HepG2 (cell line): ENCODE measurements at regions not wholly inside any gene's neighbourhood (a gene's known extent, or its start where the extent isn't known, plus 50 kb on each side); places are given as distances from the start of the nearest gene placed in this dataset.

Experiments used
- ATAC-seq: fragments of 200-7000 bp; cut with Tn5 transposase; 3 replicates; pipeline ENCODE4 v1.9.1; 2020; ENCODE audit warnings: mild to moderate bottlenecking, moderate library complexity
- BruUV-seq: library from RNA; stranded (reverse); fragments of 400-500 nt; replicated peaks from 2 replicates; lab custom pipeline; 2021; lab: Mats Ljungman, UMichigan
- CTCF ChIA-PET: fragments of 300-600 bp; formaldehyde crosslinking; extraction: SDS; loops from one replicate; lab custom pipeline; 2021; ENCODE audit warnings: low total read pairs, inconsistent platforms, low intra/inter-chr PET ratio; lab: Yijun Ruan, JAX
- POLR2A ChIA-PET: fragments of 350-600 bp; sonication (Branson Sonifier 250); formaldehyde crosslinking; loops from one replicate; lab custom pipeline; 2020; ENCODE audit warnings: antibody characterized with exemption, inconsistent platforms; lab: Yijun Ruan, JAX
- DNase-seq: peaks from one replicate; pipeline ENCODE4 v3.0.0-alpha.2; 2015; ENCODE audit warnings: low spot score
- FAIRE-seq: peaks from 3 replicates; lab custom pipeline; 2011; peaks lifted over from hg19 to GRCh38; lab: Jason Lieb, UNC
- H2AFZ ChIP-seq: one replicate; pipeline ENCODE4 v1.6.1; 2011; ENCODE audit warnings: low read length, inconsistent platforms
- H3K27ac ChIP-seq: fragments of 300-600 bp; 3 replicates; pipeline ENCODE4 v1.8.0; 2011; ENCODE audit warnings: mixed run types, mild to moderate bottlenecking, mixed read lengths, low read length, inconsistent platforms; ENCODE audit not compliant: insufficient read depth; ENCODE audit errors: extremely low read length
- H3K27me3 ChIP-seq, 2 experiments: fragments of 200-600 bp in 1 of 2; 2 replicates in 1 of 2; 3 replicates in 1 of 2; pipeline versions ENCODE4 v1.6.0 to v1.8.0; 2011; ENCODE audit warnings: low read length in 2 of 2, mild to moderate bottlenecking in 2 of 2, moderate library complexity in 2 of 2, inconsistent platforms in 1 of 2; ENCODE audit not compliant: insufficient read depth in 2 of 2, control insufficient read depth in 1 of 2
- H3K36me3 ChIP-seq, 2 experiments: fragments of 200-600 bp in 1 of 2; replicated peaks in 1 of 2; 2 replicates in 1 of 2; 3 replicates in 1 of 2; pipeline versions ENCODE4 v1.5.1 to v1.8.0; 2011; ENCODE audit warnings: low read length in 2 of 2, inconsistent platforms in 1 of 2; ENCODE audit not compliant: insufficient read depth in 2 of 2, control insufficient read depth in 1 of 2
- H3K4me1 ChIP-seq: 2 replicates; pipeline ENCODE4 v1.5.1; 2012; ENCODE audit warnings: low read length, inconsistent platforms; ENCODE audit not compliant: insufficient read depth
- H3K4me2 ChIP-seq: 2 replicates; pipeline ENCODE4 v1.6.0; 2011; ENCODE audit warnings: low read depth, low read length, inconsistent platforms
- H3K4me3 ChIP-seq, 3 experiments: fragments of 200-600 bp in 1 of 3; sonication (generic), shearing (Covaris generic) in 1 of 3; replicated peaks in 1 of 3; 2 replicates each; pipeline ENCODE4 v1.5.1; 2011 to 2016; ENCODE audit warnings: low read length in 3 of 3, inconsistent platforms in 2 of 3, low read depth in 2 of 3, mild to moderate bottlenecking in 2 of 3, control low read depth in 1 of 3, mixed read lengths in 1 of 3; ENCODE audit not compliant: insufficient read depth in 1 of 3
- H3K79me2 ChIP-seq: one replicate; pipeline ENCODE4 v1.6.1; 2011; ENCODE audit warnings: low read length, inconsistent platforms; ENCODE audit not compliant: insufficient read depth
- H3K9ac ChIP-seq: 2 replicates; pipeline ENCODE4 v1.6.0; 2011; ENCODE audit warnings: mild to moderate bottlenecking, low read depth, low read length, inconsistent platforms; ENCODE audit not compliant: insufficient read depth
- H3K9me3 ChIP-seq: 2 replicates; pipeline ENCODE4 v1.5.1; 2012; ENCODE audit warnings: mild to moderate bottlenecking, low read length
- H4K20me1 ChIP-seq: 2 replicates; pipeline ENCODE4 v1.6.0; 2011; ENCODE audit warnings: inconsistent platforms, mild to moderate bottlenecking, low read length, moderate library complexity; ENCODE audit not compliant: insufficient read depth
- AKAP8 ChIP-seq: sonication (generic); formaldehyde crosslinking; IDR thresholded peaks from 2 replicates; pipeline ENCODE4 v1.5.1; 2020; ENCODE audit warnings: mild to moderate bottlenecking, missing genetic modification reagents
- NR2C2 ChIP-seq: sonication (generic); formaldehyde crosslinking; IDR thresholded peaks from 2 replicates; pipeline ENCODE4 v1.4.0; 2020; ENCODE audit warnings: missing genetic modification reagents, mild to moderate bottlenecking, moderate library complexity, borderline replicate concordance
- SRF ChIP-seq: IDR thresholded peaks from 2 replicates; pipeline ENCODE4 v1.6.1; 2011; ENCODE audit warnings: mild to moderate bottlenecking, low read depth, low read length, moderate library complexity
- TFE3 ChIP-seq: IDR thresholded peaks from 2 replicates; pipeline ENCODE4 v1.6.1; 2016
- ZNF280B ChIP-seq: sonication (generic); formaldehyde crosslinking; IDR thresholded peaks from 2 replicates; pipeline ENCODE4 v1.5.0; 2020; ENCODE audit warnings: missing genetic modification reagents, mild to moderate bottlenecking, borderline replicate concordance
- ZNF335 ChIP-seq: sonication (generic); formaldehyde crosslinking; IDR thresholded peaks from 2 replicates; pipeline ENCODE4 v1.4.0; 2020; ENCODE audit warnings: missing genetic modification reagents
- ZNF782 ChIP-seq: sonication (generic); formaldehyde crosslinking; IDR thresholded peaks from 2 replicates; pipeline ENCODE4 v1.4.0; 2020; ENCODE audit warnings: missing genetic modification reagents, mild to moderate bottlenecking, borderline replicate concordance
- ZNF83 ChIP-seq: sonication (generic); formaldehyde crosslinking; IDR thresholded peaks from 2 replicates; pipeline ENCODE4 v1.4.0; 2020; ENCODE audit warnings: missing genetic modification reagents, mild to moderate bottlenecking, borderline replicate concordance
- WGBS: methylation state at CpG from one replicate; pipeline ENCODE4 v1.1.6; 2017; ENCODE audit warnings: low lambda C conversion rate; 5-methylcytosine and 5-hydroxymethylcytosine counted together
- in situ Hi-C: cut with HindIII; loops from 2 replicates; pipeline ENCODE4 v1.10.0; 2017; ENCODE audit warnings: low pct_unique_long_range_greater_than_20kb; ENCODE audit not compliant: extremely low pct_ligation_motif_present
- intact Hi-C: fragments of 100-400 bp; cut with micrococcal nuclease; formaldehyde crosslinking; loops from one replicate; pipeline ENCODE4 v1.10.0; 2022; ENCODE audit not compliant: unreplicated experiment
- TF ChIP-seq, protein P1 (sequence below): sonication (generic); formaldehyde crosslinking; IDR thresholded peaks from 2 replicates; pipeline ENCODE4 v1.8.0; 2022; ENCODE audit warnings: mild to moderate bottlenecking, missing genetic modification reagents, borderline replicate concordance

DNA sequence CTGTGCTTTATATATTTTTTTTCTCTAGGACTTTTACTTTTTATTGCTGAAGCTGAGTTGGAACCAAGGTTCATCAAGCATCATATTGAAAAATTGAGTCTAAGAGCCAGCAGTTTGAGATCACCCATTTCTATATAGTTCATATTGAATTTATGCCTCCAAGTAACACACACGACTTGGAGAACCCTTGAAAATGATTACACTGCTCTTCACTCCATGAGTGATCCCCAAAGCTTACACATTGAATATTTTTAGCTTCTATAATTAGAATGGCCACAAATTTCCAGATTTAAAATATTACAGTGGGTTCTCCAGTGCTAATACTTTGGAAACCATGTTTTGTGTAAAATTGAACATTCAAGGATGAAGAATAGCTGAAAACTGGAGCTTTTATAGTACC, 144.4 kb upstream of the SLC4A4 start:
- CTCF ChIA-PET: no interaction called here
- intact Hi-C loops: no loop called here
- POLR2A ChIA-PET: no interaction called here
- 0 out of 5 replicates have a peak, but pooled peaks cover 0 to under 1% of the 10 kb centered on the region in 2 experiments for H3K27me3 ChIP-seq
- no peaks in the 10 kb centered on the region for H3K79me2 ChIP-seq
- H3K9ac ChIP-seq: no peak overlapping the region
- H3K9me3 ChIP-seq: no peaks in the 10 kb centered on the region
- H3K36me3 ChIP-seq: no peaks in the 10 kb centered on the region
- no peak for DNase-seq
- H3K4me1 ChIP-seq: no peaks in the 10 kb centered on the region
- no peaks in the 10 kb centered on the region for H4K20me1 ChIP-seq
- H3K4me2 ChIP-seq: no peak overlapping the region
- no TSS peak for BruUV-seq
- H3K4me3 ChIP-seq: no peak overlapping the region
- no peak for ATAC-seq
- TF ChIP-seq SRF: no peak
- TF ChIP-seq, protein P1, sequence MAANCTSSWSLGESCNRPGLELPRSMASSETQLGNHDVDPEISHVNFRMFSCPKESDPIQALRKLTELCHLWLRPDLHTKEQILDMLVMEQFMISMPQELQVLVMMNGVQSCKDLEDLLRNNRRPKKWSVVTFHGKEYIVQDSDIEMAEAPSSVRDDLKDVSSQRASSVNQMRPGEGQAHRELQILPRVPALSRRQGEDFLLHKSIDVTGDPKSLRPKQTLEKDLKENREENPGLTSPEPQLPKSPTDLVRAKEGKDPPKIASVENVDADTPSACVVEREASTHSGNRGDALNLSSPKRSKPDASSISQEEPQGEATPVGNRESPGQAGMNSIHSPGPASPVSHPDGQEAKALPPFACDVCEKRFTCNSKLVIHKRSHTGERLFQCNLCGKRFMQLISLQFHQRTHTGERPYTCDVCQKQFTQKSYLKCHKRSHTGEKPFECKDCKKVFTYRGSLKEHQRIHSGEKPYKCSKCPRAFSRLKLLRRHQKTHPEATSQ: no peak
- no peak for TF ChIP-seq ZNF280B (CRISPR knock-in tag)
- no peak for TF ChIP-seq TFE3
- no peak for TF ChIP-seq AKAP8 (CRISPR knock-in tag)
- TF ChIP-seq ZNF83 (CRISPR knock-in tag): no peak
- TF ChIP-seq ZNF782 (CRISPR knock-in tag): no peak
- TF ChIP-seq NR2C2 (CRISPR knock-in tag): no peak
- no peak for TF ChIP-seq ZNF335 (CRISPR knock-in tag)
- no peak overlapping the region for H2AFZ ChIP-seq
- WGBS: 0% methylated on average over 1 of the region's 1 CpG
- no peak for FAIRE-seq
- in situ Hi-C loops: no loop called here
- H3K27ac ChIP-seq: no peak overlapping the region
